ENCODE measurements at regions not wholly inside any gene's neighbourhood (a gene's known extent, or its start where the extent isn't known, plus 50 kb on each side); places are given as distances from the start of the nearest gene placed in this dataset.

GRCh38 chr1:5742032-5742431, 250.2 kb downstream of the NPHP4 start:
- Histone ChIP-seq H3F3A (ENCODE audit: insufficient read depth, low read length, poor library complexity, severe bottlenecking) (peaks cover 2% of the 10 kb centered on the region), H3K4me3 (ENCODE audit: low read length) (no peak overlapping the region), H3K36me3 (ENCODE audit: insufficient read depth, low read length) (no peaks in the 10 kb centered on the region), H4K20me1 (ENCODE audit: insufficient read depth) (no peaks in the 10 kb centered on the region), H2AFZ (ENCODE audit: low read depth, low read length) (no peak overlapping the region), H3K79me2 (replicated peaks; ENCODE audit: insufficient read depth, low read length) (no peaks in the 10 kb centered on the region), H3K27me3 (ENCODE audit: insufficient read depth, low read depth, low read length) (no peaks in the 10 kb centered on the region), H3K4me2 (ENCODE audit: low read length) (no peak overlapping the region), H3K9ac (ENCODE audit: low read length) (no peak overlapping the region), H3K9me2 (ENCODE audit: insufficient read depth, low read length) (no peaks in the 10 kb centered on the region), H3K9me3 (ENCODE audit: low read length) (no peaks in the 10 kb centered on the region), H3K27ac (ENCODE audit: low read length) (no peak overlapping the region)
- TF ChIP-seq EZH2 (IDR thresholded peaks at IDR 0.05; ENCODE audit: borderline replicate concordance, insufficient read depth, low read length, poor library complexity, severe bottlenecking) = no peak
- TF ChIP-seq SMC3 (conservative IDR thresholded peaks at IDR 0.05; ENCODE audit: poor library complexity) = no peak
- no peak for TF ChIP-seq REST (IDR thresholded peaks at IDR 0.05; ENCODE audit: borderline replicate concordance)
- TF ChIP-seq CTCF (IDR thresholded peaks at IDR 0.05; ENCODE audit: poor library complexity, severe bottlenecking) = no peak

- H3K9ac ChIP-seq (ENCODE audit: low read length) = no peak overlapping the region
- H3K9me2 ChIP-seq (ENCODE audit: insufficient read depth, low read length) = no peaks in the 10 kb centered on the region
- H2AFZ ChIP-seq (ENCODE audit: low read depth, low read length) = no peak overlapping the region
- H3K9me3 ChIP-seq (ENCODE audit: low read length) = no peaks in the 10 kb centered on the region
- TF ChIP-seq RAD21 (conservative IDR thresholded peaks at IDR 0.05) (no peak), EP300 (conservative IDR thresholded peaks at IDR 0.05; ENCODE audit: poor library complexity, severe bottlenecking) (no peak), TAF1 (IDR thresholded peaks at IDR 0.05; ENCODE audit: low read depth) (no peak)
- no peak overlapping the region for H3K27ac ChIP-seq (ENCODE audit: low read length)
- H3K36me3 ChIP-seq (ENCODE audit: insufficient read depth, low read length) = no peaks in the 10 kb centered on the region
- no peaks in the 10 kb centered on the region for H4K20me1 ChIP-seq (ENCODE audit: insufficient read depth)
- H3K79me2 ChIP-seq (replicated peaks; ENCODE audit: insufficient read depth, low read length) = no peaks in the 10 kb centered on the region
- no peaks in the 10 kb centered on the region for H3K27me3 ChIP-seq (ENCODE audit: insufficient read depth, low read depth, low read length)
- no peak overlapping the region for H3K4me3 ChIP-seq (ENCODE audit: low read length)
- peaks cover 2% of the 10 kb centered on the region for H3F3A ChIP-seq (ENCODE audit: insufficient read depth, low read length, poor library complexity, severe bottlenecking)
- H3K4me2 ChIP-seq (ENCODE audit: low read length) = no peak overlapping the region
Measured at GRCh38 chr1:5740865-5741860, 251.1 kb downstream of the NPHP4 start.
